ENCODE measurements at regions not wholly inside any gene's neighbourhood (a gene's known extent, or its start where the extent isn't known, plus 50 kb on each side); places are given as distances from the start of the nearest gene placed in this dataset.

- H3K4me3 ChIP-seq (ENCODE audit: extremely low read depth in 1 of 4, insufficient read depth in 2 of 4, low read depth in 3 of 4, low read length in 4 of 4), result no peak overlapping the region
- H3K9ac ChIP-seq (replicated peaks in 1 of 4; ENCODE audit: extremely low read depth in 1 of 4, low read depth in 3 of 4, low read length in 3 of 4), result no peak overlapping the region
- ChIA-PET CTCF (ENCODE audit: partially characterized antibody) (interaction anchor here (1.4 to 1.7 kb wide), 2 partner anchors 20 to 118 kb away, joined by 3 to 4 read pairs; no protein-coding TSS in a partner anchor), POLR2A (ENCODE audit: partially characterized antibody) (no interaction called here)
- no peak overlapping the region for H2AFZ ChIP-seq (ENCODE audit: low read length)
- no peak overlapping the region for H4K8ac ChIP-seq (ENCODE audit: extremely low read depth, insufficient read depth, low read length)
- no peak overlapping the region for H2BK12ac ChIP-seq (ENCODE audit: low read depth, low read length)
- no peak overlapping the region for H3K18ac ChIP-seq (ENCODE audit: extremely low read depth, low read length)
- H3K79me1 ChIP-seq (ENCODE audit: low read depth, low read length), result no peaks in the 10 kb centered on the region
- no peak overlapping the region for H3K27ac ChIP-seq (ENCODE audit: low read depth, low read length)
- no peak overlapping the region for H2BK120ac ChIP-seq (replicated peaks; ENCODE audit: low read depth, low read length)
- DNase-seq (ENCODE audit: low read depth in 1 of 2, low spot score in 2 of 2), result no peak
- H3K27me3 ChIP-seq (replicated peaks in 1 of 4; ENCODE audit: control insufficient read depth in 3 of 4, extremely low read depth in 1 of 4, insufficient read depth in 3 of 4, low read length in 3 of 4), result no peaks in the 10 kb centered on the region
- WGBS, 2 experiments (ENCODE audit: extremely low coverage in 1 of 2, insufficient coverage in 1 of 2, insufficient read length in 1 of 2, insufficient replicate concordance in 2 of 2, low coverage in 1 of 2, low lambda C conversion rate in 2 of 2, missing lambda C conversion rate in 1 of 2), result 88% methylated on average over 4 of the region's 4 CpGs; no CpG with 5 or more reads in 1 of the 2 experiments
- H3K4me2 ChIP-seq (ENCODE audit: insufficient read depth in 1 of 2, low read depth in 2 of 2, low read length in 2 of 2), result no peak overlapping the region
- H3K56ac ChIP-seq (replicated peaks; ENCODE audit: insufficient read length, low read depth, low read length), result no peak overlapping the region
- TF ChIP-seq SRF (IDR thresholded peaks at IDR 0.05; ENCODE audit: low read depth, low read length) (no peak), KDM5A (IDR thresholded peaks at IDR 0.05; ENCODE audit: low read length) (no peak), POLR2A (IDR thresholded peaks at IDR 0.05; ENCODE audit: control extremely low read depth in 1 of 2, low read depth in 2 of 2, low read length in 2 of 2) (no peak), CTCF (IDR thresholded peaks at IDR 0.05; ENCODE audit: control extremely low read depth in 1 of 3, insufficient read depth in 1 of 3, low read depth in 1 of 3, low read length in 3 of 3) (no peak), GABPA (IDR thresholded peaks at IDR 0.05; ENCODE audit: borderline replicate concordance, insufficient read depth, low read length) (no peak), SIN3A (conservative IDR thresholded peaks at IDR 0.05 in 1 of 2, IDR thresholded peaks at IDR 0.05 in 1 of 2; ENCODE audit: low read depth in 1 of 2, low read length in 2 of 2) (no peak), TBP (IDR thresholded peaks at IDR 0.05; ENCODE audit: low read depth, low read length) (no peak), MAFK (IDR thresholded peaks at IDR 0.05; ENCODE audit: low read depth, low read length) (no peak), RFX5 (IDR thresholded peaks at IDR 0.05; ENCODE audit: borderline replicate concordance, low read depth, low read length) (no peak), SP1 (IDR thresholded peaks at IDR 0.05; ENCODE audit: low read depth, low read length) (no peak), USF2 (IDR thresholded peaks at IDR 0.05; ENCODE audit: low read length) (no peak)
- no peaks in the 10 kb centered on the region for H3K9me3 ChIP-seq (ENCODE audit: insufficient read depth in 2 of 2, low read depth in 1 of 2, low read length in 1 of 2)
- H4K20me1 ChIP-seq (replicated peaks in 1 of 2; ENCODE audit: control insufficient read depth in 1 of 2, insufficient read depth in 2 of 2, low read length in 2 of 2), result no peaks in the 10 kb centered on the region
- FAIRE-seq, result no peak
- H2BK20ac ChIP-seq (ENCODE audit: low read length), result no peak overlapping the region
- H3K4me1 ChIP-seq (replicated peaks in 1 of 4; ENCODE audit: control insufficient read depth in 3 of 4, insufficient read depth in 4 of 4, low read length in 3 of 4), result peaks cover 0 to 7% (median 2%) of the 10 kb centered on the region in 4 experiments; a peak in 4 of 7 replicates
- no peaks in the 10 kb centered on the region for H3K36me3 ChIP-seq (ENCODE audit: control insufficient read depth in 2 of 4, insufficient read depth in 4 of 4, low read length in 3 of 4)
- no peak overlapping the region for H3K4ac ChIP-seq (replicated peaks; ENCODE audit: insufficient read length, low read depth, low read length)
- H2BK5ac ChIP-seq (ENCODE audit: low read depth, low read length), result no peak overlapping the region
- H3K23me2 ChIP-seq (ENCODE audit: low read depth, low read length), result no peaks in the 10 kb centered on the region
- no peak overlapping the region for H3K23ac ChIP-seq (ENCODE audit: insufficient read length)
- no peak overlapping the region for H2BK15ac ChIP-seq (ENCODE audit: low read length)
- no peak overlapping the region for H2AK5ac ChIP-seq (ENCODE audit: low read depth, low read length)
- H3K79me2 ChIP-seq (ENCODE audit: control insufficient read depth in 1 of 2, insufficient read depth in 2 of 2, low read length in 2 of 2), result no peaks in the 10 kb centered on the region
- H3K14ac ChIP-seq (ENCODE audit: insufficient read length), result no peak overlapping the region
- H4K5ac ChIP-seq (ENCODE audit: insufficient read length, low read depth, low read length), result no peak overlapping the region
- no peak overlapping the region for H4K91ac ChIP-seq (replicated peaks; ENCODE audit: insufficient read length, low read length)
Measured at GRCh38 chr13:44857061-44857460, 132.2 kb downstream of the NUFIP1 start.
